HG02981 (cell line): ENCODE measurements at regions not wholly inside any gene's neighbourhood (a gene's known extent, or its start where the extent isn't known, plus 50 kb on each side); places are given as distances from the start of the nearest gene placed in this dataset.
A peak's percentile ranks its signal among the peaks of the same experiment; 100 is the strongest.
"Not testable (repeated sequence)": the region's sequence is repeated elsewhere in the genome, so short reads cannot be mapped to it uniquely, and the experiment has no call there.

Experiments
- ATAC-seq: cut with Tn5 transposase; IDR thresholded peaks from one replicate; pipeline ENCODE4 v1.9.1; 2021; ENCODE audit warnings: mild to moderate bottlenecking, moderate library complexity; ENCODE audit not compliant: unreplicated experiment

GRCh38 chr7:65146118-65146914, 139.8 kb upstream of the ERV3-1 start:
- ATAC-seq = not testable (repeated sequence)

GRCh38 chr7:65145710-65146109, 139.2 kb upstream of the ERV3-1 start:
- ATAC-seq = not testable (repeated sequence)

GRCh38 chr7:65145008-65145407, 138.5 kb upstream of the ERV3-1 start:
- ATAC-seq = not testable (repeated sequence)

GRCh38 chr7:65144557-65144956, 138.1 kb upstream of the ERV3-1 start:
- not testable (repeated sequence) for ATAC-seq

GRCh38 chr7:65144119-65144518, 137.6 kb upstream of the ERV3-1 start:
- not testable (repeated sequence) for ATAC-seq

- ATAC-seq = not testable (repeated sequence)
Measured at GRCh38 chr7:65141894-65142293, 135.4 kb upstream of the ERV3-1 start.

GRCh38 chr7:65141405-65141778, 134.9 kb upstream of the ERV3-1 start:
- not testable (repeated sequence) for ATAC-seq

- not testable (repeated sequence) for ATAC-seq
Measured at GRCh38 chr7:65140543-65141404, 134.3 kb upstream of the ERV3-1 start.

GRCh38 chr7:65136850-65137249, 130.4 kb upstream of the ERV3-1 start:
- not testable (repeated sequence) for ATAC-seq

- peak; percentile 64 for ATAC-seq
Measured at GRCh38 chr7:65133087-65133486, 126.6 kb upstream of the ERV3-1 start.

GRCh38 chr7:65132256-65132655, 125.8 kb upstream of the ERV3-1 start:
- not testable (repeated sequence) for ATAC-seq

GRCh38 chr7:65127364-65127763, 120.9 kb upstream of the ERV3-1 start:
- ATAC-seq = not testable (repeated sequence)

- not testable (repeated sequence) for ATAC-seq
Measured at GRCh38 chr7:65124600-65124999, 118.1 kb upstream of the ERV3-1 start.

- ATAC-seq = not testable (repeated sequence)
Measured at GRCh38 chr7:65105650-65106203, 99.2 kb upstream of the ERV3-1 start.

- ATAC-seq = not testable (repeated sequence)
Measured at GRCh38 chr7:65100499-65100898, 94.0 kb upstream of the ERV3-1 start.

GRCh38 chr7:65081669-65082055, 75.2 kb upstream of the ERV3-1 start:
- not testable (repeated sequence) for ATAC-seq

- ATAC-seq = peak; percentile 99
Measured at GRCh38 chr7:65080799-65081668, 74.5 kb upstream of the ERV3-1 start.

- not testable (repeated sequence) for ATAC-seq
Measured at GRCh38 chr7:65074959-65075358, 68.5 kb upstream of the ERV3-1 start.

GRCh38 chr7:65073160-65073559, 66.7 kb upstream of the ERV3-1 start:
- not testable (repeated sequence) for ATAC-seq

GRCh38 chr7:65071854-65072431, 65.5 kb upstream of the ERV3-1 start:
- ATAC-seq = not testable (repeated sequence)
